Kidney (tissue), 13 donors: ENCODE measurements at regions not wholly inside any gene's neighbourhood (a gene's known extent, or its start where the extent isn't known, plus 50 kb on each side); places are given as distances from the start of the nearest gene placed in this dataset.

ENCODE experiments used
- DNase-seq, 5 donors: peaks; one replicate each; pipeline ENCODE4 v3.0.0-alpha.2; 2013 to 2020
- FAIRE-seq: peaks from 2 replicates; lab custom pipeline; 2012; peaks lifted over from hg19 to GRCh38; lab: Jason Lieb, UNC
- H3K27ac ChIP-seq, 2 donors: one replicate each; pipeline ENCODE4 v1.7.0; 2013; ENCODE audit warnings: low read depth in 2 of 2, low read length in 2 of 2, inconsistent platforms in 1 of 2
- H3K27me3 ChIP-seq: one replicate; pipeline ENCODE4 v1.7.1; 2013; ENCODE audit warnings: low read length, inconsistent platforms; ENCODE audit not compliant: control insufficient read depth, insufficient read depth
- H3K36me3 ChIP-seq, 3 donors: one replicate each; pipeline versions ENCODE4 v1.7.0 to v1.7.1; 2013; ENCODE audit warnings: low read length in 3 of 3, control low read depth in 1 of 3, inconsistent platforms in 1 of 3; ENCODE audit not compliant: insufficient read depth in 3 of 3, control insufficient read depth in 2 of 3
- H3K4me1 ChIP-seq, 3 donors: one replicate each; pipeline versions ENCODE4 v1.7.0 to v1.7.1; 2013; ENCODE audit warnings: low read length in 3 of 3, inconsistent platforms in 1 of 3, low read depth in 1 of 3; ENCODE audit not compliant: control insufficient read depth in 2 of 3, insufficient read depth in 2 of 3
- H3K4me3 ChIP-seq, 3 donors: one replicate each; pipeline versions ENCODE4 v1.7.0 to v1.8.1; 2013; ENCODE audit warnings: low read length in 3 of 3, control low read depth in 1 of 3, inconsistent platforms in 1 of 3
- H3K9ac ChIP-seq, 3 donors: one replicate each; pipeline versions ENCODE4 v1.7.0 to v1.7.1; 2013; ENCODE audit warnings: low read length in 3 of 3, control low read depth in 1 of 3, inconsistent platforms in 1 of 3
- H3K9me3 ChIP-seq, 3 donors: one replicate each; pipeline versions ENCODE4 v1.7.0 to v1.7.1; 2013; ENCODE audit warnings: low read length in 3 of 3, control low read depth in 1 of 3, inconsistent platforms in 1 of 3; ENCODE audit not compliant: control insufficient read depth in 2 of 3, insufficient read depth in 1 of 3
- intact Hi-C: fragments of 100-400 bp; cut with DNase I; formaldehyde crosslinking; loops from one replicate; pipeline ENCODE4 v1.11.1; 2022
- TF ChIP-seq, protein P1 (sequence below): IDR thresholded peaks from 3 replicates; pipeline ENCODE4 v1.5.1; 2012; ENCODE audit warnings: mild to moderate bottlenecking, moderate library complexity, borderline replicate concordance; ENCODE audit not compliant: insufficient read depth; ENCODE audit errors: extremely low read depth
- donor health status: control.
- donor health status: control.
- donor health status: control.
- donor health status: control.
- donor health status: control.
- donor health status: DM: yes; HTN: yes; CAD: no.
- donor health status: Normal renal cell carcinoma (clear cell type).

DNA sequence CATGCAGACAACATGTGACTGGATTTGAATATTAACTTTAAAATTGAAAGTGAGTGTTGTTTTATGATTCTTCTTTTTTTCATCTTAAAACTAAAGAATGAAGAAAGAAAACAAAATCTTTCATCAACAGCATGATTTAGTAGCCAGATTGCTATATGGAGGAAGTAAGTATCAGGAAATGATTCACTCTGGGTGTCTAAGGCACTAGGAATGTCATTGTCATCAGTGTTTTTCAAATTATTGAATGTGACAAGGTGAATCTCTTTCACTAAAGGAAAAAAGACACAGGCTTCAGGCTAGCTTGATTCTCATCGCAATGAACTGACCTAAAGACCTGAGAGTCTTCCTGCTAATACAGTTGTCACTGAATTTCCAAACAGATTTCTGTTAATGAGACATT is 430.1 kb downstream of the FBXO15 start:
- no peak for DNase-seq
- no peak overlapping the region for H3K9ac ChIP-seq
- H3K27ac ChIP-seq: no peak overlapping the region
- intact Hi-C loops: no loop called here
- H3K4me3 ChIP-seq: no peak overlapping the region
- H3K27me3 ChIP-seq: no peaks in the 10 kb centered on the region
- no peaks in the 10 kb centered on the region for H3K9me3 ChIP-seq
- TF ChIP-seq, protein P1, sequence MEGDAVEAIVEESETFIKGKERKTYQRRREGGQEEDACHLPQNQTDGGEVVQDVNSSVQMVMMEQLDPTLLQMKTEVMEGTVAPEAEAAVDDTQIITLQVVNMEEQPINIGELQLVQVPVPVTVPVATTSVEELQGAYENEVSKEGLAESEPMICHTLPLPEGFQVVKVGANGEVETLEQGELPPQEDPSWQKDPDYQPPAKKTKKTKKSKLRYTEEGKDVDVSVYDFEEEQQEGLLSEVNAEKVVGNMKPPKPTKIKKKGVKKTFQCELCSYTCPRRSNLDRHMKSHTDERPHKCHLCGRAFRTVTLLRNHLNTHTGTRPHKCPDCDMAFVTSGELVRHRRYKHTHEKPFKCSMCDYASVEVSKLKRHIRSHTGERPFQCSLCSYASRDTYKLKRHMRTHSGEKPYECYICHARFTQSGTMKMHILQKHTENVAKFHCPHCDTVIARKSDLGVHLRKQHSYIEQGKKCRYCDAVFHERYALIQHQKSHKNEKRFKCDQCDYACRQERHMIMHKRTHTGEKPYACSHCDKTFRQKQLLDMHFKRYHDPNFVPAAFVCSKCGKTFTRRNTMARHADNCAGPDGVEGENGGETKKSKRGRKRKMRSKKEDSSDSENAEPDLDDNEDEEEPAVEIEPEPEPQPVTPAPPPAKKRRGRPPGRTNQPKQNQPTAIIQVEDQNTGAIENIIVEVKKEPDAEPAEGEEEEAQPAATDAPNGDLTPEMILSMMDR: no peak
- no peaks in the 10 kb centered on the region for H3K36me3 ChIP-seq
- FAIRE-seq: no peak
- no peaks in the 10 kb centered on the region for H3K4me1 ChIP-seq

DNA sequence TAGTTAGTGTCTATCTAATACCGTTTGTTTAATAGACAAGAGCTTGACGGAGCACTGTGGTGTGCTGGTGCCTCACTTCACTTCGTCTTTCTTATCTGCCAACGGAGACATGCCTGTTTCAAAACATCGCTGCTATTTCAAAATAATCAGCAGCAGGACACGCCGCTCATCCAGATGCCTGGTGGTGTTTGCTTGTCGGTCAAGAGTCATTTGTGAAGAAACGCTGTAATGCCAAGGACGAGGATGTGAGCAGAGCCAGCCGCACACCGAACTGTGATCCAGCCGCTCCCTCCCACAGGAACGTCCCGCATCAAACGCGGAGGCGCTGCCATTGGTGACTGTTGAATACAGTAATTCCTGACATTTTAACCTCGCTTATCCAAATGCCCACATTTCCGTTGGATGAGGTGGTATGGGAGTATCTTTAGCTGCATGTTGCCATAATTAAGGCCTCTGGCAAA is 432.4 kb downstream of the FBXO15 start:
- no peaks in the 10 kb centered on the region for H3K9me3 ChIP-seq
- DNase-seq (no peak), FAIRE-seq (no peak)
- no peak overlapping the region for H3K27ac ChIP-seq
- H3K4me1 ChIP-seq: no peaks in the 10 kb centered on the region
- no peaks in the 10 kb centered on the region for H3K36me3 ChIP-seq
- TF ChIP-seq, protein P1: no peak
- intact Hi-C loops: no loop called here
- no peaks in the 10 kb centered on the region for H3K27me3 ChIP-seq
- no peak overlapping the region for H3K9ac ChIP-seq
- no peak overlapping the region for H3K4me3 ChIP-seq

GRCh38 chr18:73714466-73714865 is 433.2 kb downstream of the FBXO15 start:
- intact Hi-C loops: no loop called here

GRCh38 chr18:73711256-73711655 is 436.4 kb downstream of the FBXO15 start:
- H3K9ac ChIP-seq: no peak overlapping the region
- no peak for DNase-seq
- TF ChIP-seq, protein P1: no peak
- H3K4me1 ChIP-seq: no peaks in the 10 kb centered on the region
- no peak overlapping the region for H3K4me3 ChIP-seq
- no peak for FAIRE-seq
- no peaks in the 10 kb centered on the region for H3K27me3 ChIP-seq
- no peak overlapping the region for H3K27ac ChIP-seq
- no peaks in the 10 kb centered on the region for H3K9me3 ChIP-seq
- no peaks in the 10 kb centered on the region for H3K36me3 ChIP-seq
- intact Hi-C loops: no loop called here

More at GRCh38 chr18:73714466-73714865, 433.2 kb downstream of the FBXO15 start:
- H3K27ac ChIP-seq: no peak overlapping the region
- no peak overlapping the region for H3K9ac ChIP-seq
- TF ChIP-seq, protein P1: no peak
- H3K4me1 ChIP-seq: no peaks in the 10 kb centered on the region
- FAIRE-seq (no peak), DNase-seq (peak in 2 of 5 donors; percentile 43 to 56)
- no peaks in the 10 kb centered on the region for H3K27me3 ChIP-seq
- no peaks in the 10 kb centered on the region for H3K36me3 ChIP-seq
- no peaks in the 10 kb centered on the region for H3K9me3 ChIP-seq
- no peak overlapping the region for H3K4me3 ChIP-seq
